HG02840 (cell line): ENCODE measurements at regions not wholly inside any gene's neighbourhood (a gene's known extent, or its start where the extent isn't known, plus 50 kb on each side); places are given as distances from the start of the nearest gene placed in this dataset.
"Not testable (repeated sequence)": the region's sequence is repeated elsewhere in the genome, so short reads cannot be mapped to it uniquely, and the experiment has no call there.

Experiments used
- ATAC-seq: cut with Tn5 transposase; IDR thresholded peaks from one replicate; pipeline ENCODE4 v1.9.1; 2021; ENCODE audit warnings: mild to moderate bottlenecking, moderate library complexity, moderate number of reproducible peaks; ENCODE audit not compliant: unreplicated experiment, low FRiP score

DNA sequence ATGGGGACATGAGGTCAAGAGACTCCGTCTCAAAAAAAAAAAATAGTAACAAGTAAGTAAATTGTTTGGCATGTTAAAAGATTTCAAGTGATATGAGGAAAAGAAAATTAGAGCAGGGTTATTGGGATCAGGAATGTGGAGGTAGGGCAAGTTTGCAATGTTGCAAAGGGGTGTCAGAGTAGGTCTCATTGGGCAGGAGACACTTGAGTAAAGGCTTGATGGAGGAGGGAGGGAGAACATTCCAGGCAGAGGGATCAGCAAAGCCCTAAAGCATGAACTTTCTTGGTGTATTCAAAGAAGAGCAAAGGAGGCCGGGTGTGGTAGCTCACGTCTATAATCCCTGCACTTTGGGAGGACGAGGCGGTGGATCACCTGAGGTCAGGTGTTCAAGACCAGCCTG lies 87.1 kb upstream of the HAND1 start:
- no peak for ATAC-seq

DNA sequence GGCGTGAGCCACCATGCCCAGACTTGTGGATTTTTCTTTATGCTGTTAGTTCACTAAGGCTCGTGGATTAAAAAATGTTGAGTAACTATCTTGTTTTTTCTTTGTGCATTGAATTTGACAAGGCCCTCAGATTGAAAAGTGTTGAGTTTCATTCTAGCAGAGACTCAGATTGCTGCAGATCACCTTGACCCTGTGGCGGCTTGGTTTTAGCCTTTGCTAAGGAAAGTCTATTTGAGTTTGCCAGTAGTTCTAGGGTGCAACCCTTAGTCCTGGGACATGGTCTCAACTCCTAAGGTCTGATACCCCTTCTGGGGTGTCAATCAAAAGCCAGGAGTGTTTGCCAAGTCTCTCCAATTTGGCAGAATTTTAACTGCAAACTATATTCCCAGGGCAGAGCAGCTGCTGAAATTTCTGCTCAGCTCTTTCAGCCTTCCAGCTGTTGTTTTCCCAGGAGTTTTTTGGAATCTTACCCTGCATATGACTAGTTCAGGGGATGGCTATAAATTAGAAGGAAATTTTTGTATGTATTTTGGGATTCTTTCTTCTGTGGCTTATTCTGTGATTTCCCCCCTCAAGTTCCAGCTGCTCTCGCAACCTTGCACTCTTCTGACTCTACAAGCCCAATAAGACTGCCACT lies 84.3 kb upstream of the HAND1 start:
- no peak for ATAC-seq

DNA sequence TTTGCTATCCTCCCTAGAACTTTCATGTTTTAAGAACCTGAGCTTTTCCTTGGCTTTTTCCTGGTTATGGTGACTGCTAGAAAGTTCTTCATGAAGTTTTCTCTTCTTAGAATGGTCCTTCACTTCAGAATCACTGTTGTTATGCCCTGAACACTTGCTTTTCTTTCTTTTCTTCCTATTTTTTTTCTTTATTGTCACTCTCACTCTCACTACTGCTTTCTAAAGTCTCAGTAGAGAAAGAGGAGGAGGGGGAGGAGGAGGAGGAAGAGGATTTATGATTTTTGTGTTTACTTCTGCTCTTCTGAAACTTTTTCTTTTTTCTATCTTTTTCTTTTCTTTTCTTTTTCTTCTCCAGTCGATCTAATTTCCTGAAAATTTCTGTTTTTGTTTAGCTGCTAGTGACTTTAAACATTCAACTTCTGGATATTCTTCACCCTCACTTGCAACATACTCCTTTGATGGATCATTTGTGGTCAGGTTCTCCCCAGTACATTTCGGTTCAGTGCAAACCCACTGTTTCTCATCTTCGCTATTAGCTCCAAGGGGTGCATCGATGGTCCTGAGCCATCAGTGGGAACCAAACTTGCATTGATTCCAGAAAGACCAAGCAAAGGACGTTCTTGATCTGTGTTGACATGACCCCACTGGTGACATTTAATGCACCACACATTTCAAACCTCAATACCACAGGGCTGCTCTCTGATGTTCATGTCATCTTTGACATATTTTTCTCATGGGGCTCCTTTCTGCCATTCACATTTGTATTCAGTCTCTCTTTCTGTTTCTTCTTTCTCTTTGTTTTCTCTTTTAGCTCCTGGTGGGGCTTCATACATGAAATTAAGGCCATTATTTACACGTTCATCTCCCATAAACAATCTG lies 81.6 kb upstream of the HAND1 start:
- ATAC-seq: no peak

DNA sequence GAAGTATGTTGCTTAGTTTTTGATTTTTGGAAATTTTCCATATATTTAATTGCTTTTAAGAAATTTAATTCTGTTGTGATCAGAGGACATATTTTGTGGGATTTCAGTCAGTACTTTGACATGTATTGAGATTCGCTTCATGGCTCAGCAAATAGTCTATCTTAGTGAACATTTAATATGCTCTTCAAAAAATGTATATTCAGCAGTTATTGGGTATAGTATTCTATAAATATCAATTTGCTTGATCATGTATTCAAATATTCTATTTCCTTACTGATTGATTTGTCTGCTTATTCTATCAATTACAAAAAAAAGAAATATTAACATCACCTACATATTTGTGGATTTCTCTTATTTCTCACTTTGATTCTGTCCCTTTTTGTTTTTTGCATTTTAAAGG lies 79.5 kb upstream of the HAND1 start:
- no peak for ATAC-seq

DNA sequence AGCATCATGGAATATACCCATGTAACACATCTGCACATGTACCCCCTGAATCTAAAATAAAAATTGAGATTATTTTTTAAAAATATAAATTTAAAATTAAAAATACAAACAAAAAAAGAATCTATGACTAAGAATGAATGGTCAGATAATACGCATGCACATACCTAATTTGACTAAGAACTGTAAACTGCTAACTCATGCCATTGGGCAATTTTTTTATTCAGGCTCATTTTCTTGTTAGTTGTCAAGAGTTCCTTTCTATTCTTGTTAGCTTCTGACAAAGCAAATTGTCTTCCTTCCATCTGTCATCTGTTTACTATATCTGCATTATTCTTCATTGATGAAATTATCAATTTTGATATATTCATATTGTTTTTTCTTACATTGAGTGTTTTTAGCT lies 69.5 kb upstream of the HAND1 start:
- ATAC-seq: no peak

DNA sequence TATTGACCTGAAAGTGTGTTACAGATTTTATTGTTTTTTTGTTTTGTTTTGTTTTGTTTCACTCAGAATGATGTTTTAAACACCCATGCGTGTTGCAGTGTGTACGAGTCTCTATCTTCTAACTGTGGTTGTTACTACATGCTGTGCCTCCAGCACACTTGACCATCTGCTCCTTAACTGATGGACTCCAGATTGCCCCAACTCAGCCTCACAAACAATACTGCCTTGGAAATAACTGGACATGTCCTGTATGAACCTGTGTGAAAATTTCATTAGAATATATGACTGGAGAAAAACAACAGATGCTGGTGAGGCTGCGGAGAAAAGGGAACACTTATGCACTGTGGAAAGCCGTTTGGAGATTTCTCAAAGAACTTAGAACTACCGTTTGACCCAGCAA lies 68.7 kb upstream of the HAND1 start:
- ATAC-seq: no peak

DNA sequence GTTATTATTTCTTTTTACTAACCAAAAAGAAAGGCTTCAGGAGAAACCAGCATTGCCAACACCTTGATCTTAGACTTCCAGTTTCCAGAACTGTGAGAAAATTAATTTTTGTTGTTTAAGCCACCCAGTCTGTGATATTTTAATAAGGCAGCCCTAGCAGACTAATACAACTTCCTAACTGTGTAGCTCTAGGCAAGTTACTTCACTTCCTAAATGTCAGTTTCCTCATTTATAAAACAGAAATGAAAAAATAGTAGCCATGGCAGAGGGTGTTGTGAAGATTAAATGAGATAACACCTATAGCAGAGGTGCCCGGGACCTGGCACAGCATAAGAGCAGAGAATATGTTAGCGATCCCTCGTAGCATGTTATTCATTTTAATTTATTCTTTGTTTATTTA lies 66.6 kb upstream of the HAND1 start:
- ATAC-seq: no peak

DNA sequence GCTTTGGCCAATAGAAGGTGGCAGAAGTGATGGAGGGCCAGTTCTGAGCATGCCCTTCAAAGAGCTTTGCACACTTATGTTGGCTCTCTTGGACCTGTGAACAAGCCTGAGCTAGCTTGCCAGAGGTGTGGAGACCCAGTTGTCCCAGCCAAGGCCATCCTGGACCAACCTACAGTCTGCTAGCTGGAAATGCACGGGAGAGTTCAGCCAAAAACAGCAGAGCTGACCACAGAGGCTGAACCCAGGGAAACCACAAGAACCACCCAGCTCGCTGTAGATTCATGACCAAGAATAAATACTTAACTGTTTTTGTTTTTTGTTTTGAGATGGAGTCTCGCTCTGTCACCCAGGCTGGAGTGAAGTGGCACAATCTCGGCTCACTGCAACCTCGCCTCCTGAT lies 65.4 kb upstream of the HAND1 start:
- ATAC-seq: no peak

DNA sequence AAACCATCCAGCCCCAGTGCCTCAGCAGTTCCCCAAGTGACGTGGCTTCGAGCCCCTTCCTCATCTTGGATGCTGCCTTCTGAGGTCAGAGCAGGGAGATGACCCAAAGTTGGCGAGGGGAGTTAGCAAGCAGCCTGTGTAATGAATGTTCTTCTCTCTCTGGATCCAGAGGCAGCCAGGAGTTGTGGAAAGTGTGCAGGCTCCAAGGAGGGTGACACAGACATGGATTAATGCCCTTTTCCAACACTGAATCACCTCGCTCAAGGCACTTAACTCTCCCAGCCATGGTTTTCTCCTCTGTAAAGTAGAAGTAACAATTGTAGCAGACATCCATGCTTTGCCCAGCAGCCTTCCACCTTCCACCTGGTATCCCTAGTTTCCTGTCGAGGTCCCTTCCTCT lies 64.6 kb upstream of the HAND1 start:
- no peak for ATAC-seq

DNA sequence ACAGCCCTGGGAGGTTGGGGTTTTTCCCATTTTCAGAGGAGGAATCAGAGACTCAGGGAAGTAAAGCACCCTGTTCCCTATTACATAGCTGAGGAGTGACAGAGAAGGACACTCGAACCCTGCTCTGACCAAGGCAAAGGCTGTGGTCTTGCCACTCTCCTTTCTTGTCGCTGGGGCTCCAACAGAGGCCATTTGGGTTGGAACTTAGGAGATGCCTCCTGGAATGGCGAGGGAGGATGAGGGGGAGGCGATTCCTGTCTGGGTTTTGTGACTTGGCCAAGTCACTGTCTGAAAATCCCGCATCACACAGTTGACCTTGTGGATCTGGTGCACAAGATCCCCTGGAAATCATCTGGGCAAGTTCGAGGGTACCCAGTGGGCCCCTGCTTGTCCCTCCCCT lies 64.0 kb upstream of the HAND1 start:
- no peak for ATAC-seq

DNA sequence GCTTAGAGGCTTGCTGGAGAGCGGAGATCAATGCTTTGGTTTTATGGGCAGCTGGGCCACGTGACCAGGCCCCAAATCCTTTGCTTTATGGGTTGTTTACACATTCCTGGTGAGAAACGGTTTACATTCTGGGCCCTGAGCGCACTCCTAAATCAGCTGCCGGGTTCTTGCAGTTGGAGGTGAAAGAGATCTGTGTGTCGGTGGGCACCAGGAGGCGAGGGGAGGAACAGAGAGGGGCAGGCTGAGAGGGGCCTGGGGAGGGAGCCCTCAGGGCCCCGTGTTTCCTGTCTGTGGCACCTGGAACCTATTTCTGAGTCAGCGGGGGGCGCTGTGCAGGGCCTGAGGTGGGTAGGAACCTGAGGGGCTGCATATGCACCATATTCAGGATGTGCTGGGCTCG lies 63.5 kb upstream of the HAND1 start:
- no peak for ATAC-seq

DNA sequence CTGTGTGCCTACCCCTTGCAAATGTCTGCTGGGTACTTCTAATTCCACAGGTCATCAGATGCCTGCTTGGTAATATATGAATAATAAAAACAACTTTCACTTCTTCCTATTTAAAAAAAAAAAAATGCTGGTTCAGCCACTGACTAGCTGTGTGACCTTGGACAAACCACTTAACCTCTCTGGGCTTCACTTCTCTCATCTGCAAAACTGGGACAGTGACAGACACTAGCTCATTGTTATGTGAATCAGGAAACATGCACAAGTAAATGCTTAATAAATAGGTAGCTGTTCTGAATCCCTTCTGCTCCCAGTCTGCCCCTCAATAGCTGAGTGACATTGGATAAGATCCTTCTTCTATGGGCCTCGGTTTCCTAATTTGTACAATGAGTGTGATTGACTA lies 62.6 kb upstream of the HAND1 start:
- no peak for ATAC-seq

DNA sequence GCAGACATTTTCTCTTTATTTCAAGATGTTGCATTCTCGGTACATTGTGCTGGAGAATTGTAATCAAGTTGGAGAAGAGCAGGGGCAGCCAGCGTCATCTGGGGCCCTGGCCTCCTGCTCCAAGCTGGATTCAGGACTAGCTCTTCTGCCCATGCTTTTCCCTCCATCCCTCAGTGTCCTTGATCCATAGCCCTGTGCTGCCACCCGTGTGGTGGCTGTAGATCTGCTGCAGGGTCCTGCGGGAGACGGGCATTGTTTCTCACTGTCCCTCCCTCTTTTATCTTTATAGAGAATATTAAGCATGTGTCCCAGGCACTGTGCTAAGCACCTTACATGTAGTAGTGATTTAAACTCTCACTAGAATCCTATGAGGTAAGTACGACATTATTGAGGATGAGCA lies 60.5 kb upstream of the HAND1 start:
- no peak for ATAC-seq

DNA sequence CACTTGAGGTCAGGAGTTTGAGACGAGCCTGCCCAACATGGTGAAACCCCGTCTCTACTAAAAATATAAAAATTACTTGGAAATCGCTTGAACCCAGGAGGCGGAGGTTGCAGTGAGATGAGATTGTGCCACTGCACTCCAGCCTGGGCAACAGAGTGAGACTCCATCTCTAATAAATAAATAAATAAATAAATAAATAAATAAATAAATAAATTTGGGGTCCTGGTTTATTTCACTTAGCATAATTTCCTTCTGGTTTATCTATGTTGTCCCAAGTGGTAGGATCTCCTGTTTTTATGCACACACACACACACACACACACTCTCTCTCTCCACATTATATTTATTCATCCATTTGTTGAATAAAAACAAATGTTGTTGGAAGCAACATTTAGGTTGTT lies 58.4 kb upstream of the HAND1 start:
- not testable (repeated sequence) for ATAC-seq

DNA sequence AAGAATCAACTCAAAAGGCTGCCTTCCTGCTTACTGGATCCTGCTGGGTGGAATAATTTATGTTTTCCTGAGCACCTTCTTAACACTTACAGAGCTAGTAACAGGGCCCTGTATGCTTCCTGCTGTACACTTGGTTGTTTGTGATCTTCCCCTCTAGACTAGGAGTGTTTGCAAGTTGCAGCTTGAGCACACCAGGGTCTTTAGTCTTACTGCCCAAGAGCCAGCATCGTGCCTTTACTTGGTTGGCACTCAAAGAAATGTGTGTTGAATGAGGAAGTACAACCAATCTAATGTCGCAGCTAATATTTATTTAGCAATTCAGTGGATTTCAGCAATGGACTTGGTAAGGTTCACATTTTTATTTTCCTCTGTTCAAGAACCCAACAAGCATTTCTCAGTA lies 57.5 kb upstream of the HAND1 start:
- ATAC-seq: no peak

DNA sequence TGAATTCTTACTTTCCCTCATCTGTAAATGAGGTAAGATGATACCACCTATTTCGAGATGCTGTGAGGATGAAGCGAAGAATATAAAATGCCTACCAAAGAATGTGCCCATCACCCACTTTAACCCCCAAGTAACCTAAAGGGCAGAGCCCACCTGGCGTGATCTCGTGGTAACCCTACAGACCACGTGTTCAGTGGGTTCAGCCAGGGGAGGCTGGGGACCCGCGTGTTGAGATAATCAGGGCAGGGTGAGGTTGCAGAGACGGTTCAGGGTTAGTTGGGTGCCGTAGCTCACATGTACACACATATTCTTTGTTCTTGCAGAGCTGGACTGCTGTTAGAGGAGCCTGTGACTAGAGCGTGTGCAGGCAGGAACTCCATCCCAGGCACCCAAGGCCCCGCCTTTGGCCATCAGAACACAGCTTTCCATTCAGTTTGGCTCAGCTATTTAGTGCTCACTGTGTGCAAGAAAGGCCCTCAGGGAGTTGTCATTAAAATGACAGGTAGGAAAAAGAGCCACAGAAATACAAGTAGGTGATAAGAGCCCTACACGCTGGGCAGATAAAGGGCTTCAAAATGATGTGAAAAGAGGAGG lies 56.5 kb upstream of the HAND1 start:
- ATAC-seq: no peak

DNA sequence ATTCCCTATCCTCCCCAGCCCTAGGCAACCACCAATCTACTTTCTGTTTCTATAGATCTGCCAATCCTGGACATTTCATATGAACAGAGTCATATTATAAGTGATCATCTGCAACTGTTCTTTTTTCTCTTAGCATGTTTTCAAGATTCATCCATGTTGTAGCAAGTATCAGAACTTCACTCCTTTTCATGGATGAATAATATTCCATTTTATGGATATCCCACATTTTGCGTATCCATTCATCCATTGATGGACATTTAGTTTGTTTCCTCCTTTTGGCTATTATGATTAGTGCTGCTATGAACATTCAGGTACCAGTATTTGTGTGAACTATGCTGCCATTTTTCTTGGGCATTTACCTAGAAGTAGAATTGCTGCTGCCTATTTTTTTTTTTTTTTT lies 51.3 kb upstream of the HAND1 start:
- ATAC-seq: no peak

DNA sequence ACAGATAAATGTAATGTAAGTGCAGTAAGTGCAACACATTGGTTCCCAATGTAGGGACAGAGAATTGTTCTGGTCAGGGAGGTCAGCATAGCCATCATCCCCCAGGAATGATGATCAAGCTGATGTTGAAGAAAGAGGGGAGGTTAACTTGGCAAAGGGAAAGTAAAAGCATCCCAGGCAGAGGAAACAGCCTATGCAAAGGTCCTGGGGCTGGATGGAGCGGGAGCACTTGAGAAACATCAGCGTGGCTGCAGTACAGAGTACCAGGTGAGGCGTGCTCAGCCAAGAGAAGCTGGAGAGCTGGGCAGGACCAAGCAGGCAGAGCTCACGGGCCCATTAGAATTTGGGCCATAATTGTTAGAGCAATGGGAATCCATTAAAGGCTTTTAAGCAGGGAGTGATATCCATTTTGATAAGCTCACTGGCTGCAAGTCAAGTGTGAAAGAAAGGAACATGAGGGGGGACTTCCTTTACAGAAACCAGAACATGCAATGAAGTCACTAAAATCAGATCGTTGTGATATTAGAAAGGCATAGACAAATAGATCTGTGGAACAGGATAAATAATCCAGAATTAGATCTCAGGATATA lies 50.1 kb upstream of the HAND1 start:
- no peak for ATAC-seq
